OCI-LY7 (cell line): ENCODE measurements at regions not wholly inside any gene's neighbourhood (a gene's known extent, or its start where the extent isn't known, plus 50 kb on each side); places are given as distances from the start of the nearest gene placed in this dataset.

Experiments
- BruUV-seq: library from RNA; stranded (reverse); fragments of 400-500 nt; replicated peaks from 2 replicates; lab custom pipeline; 2021; lab: Mats Ljungman, UMichigan
- CTCF ChIA-PET: fragments of 300-600 bp; sonication (Branson Sonifier 250); formaldehyde crosslinking; loops from one replicate; lab custom pipeline; 2022; ENCODE audit warnings: antibody characterized with exemption; ENCODE audit not compliant: unreplicated experiment; lab: Charles Lee
- POLR2A ChIA-PET: fragments of 300-600 bp; sonication (Branson Sonifier 250); formaldehyde crosslinking; loops from one replicate; lab custom pipeline; 2022; ENCODE audit warnings: antibody characterized with exemption; lab: Charles Lee
- DNase-seq: peaks from one replicate; pipeline ENCODE4 v3.0.0-alpha.2; 2015; ENCODE audit warnings: low spot score
- H2AFZ ChIP-seq: fragments of 200-600 bp; sonication (generic), shearing (Covaris generic); 2 replicates; pipeline ENCODE4 v1.6.1; 2014; ENCODE audit warnings: mild to moderate bottlenecking, antibody characterized with exemption, low read length, moderate library complexity
- H3K27ac ChIP-seq: fragments of 200-600 bp; sonication (generic); 2 replicates; pipeline ENCODE4 v1.5.1; 2014; ENCODE audit warnings: mixed run types, low read depth, mild to moderate bottlenecking, moderate library complexity, low read length, inconsistent platforms; ENCODE audit not compliant: poor library complexity, severe bottlenecking
- H3K36me3 ChIP-seq: fragments of 200-600 bp; sonication (generic); 2 replicates; pipeline ENCODE4 v1.6.1; 2014; ENCODE audit warnings: mild to moderate bottlenecking, antibody characterized with exemption, low read length, moderate library complexity, mixed read lengths; ENCODE audit not compliant: insufficient read depth
- H3K4me1 ChIP-seq: fragments of 200-600 bp; sonication (generic); 2 replicates; pipeline ENCODE4 v1.5.1; 2014; ENCODE audit warnings: mild to moderate bottlenecking, low read length; ENCODE audit not compliant: insufficient read depth, poor library complexity, severe bottlenecking
- H3K4me2 ChIP-seq: fragments of 200-600 bp; sonication (generic); 2 replicates; pipeline ENCODE4 v1.6.1; 2014; ENCODE audit warnings: mild to moderate bottlenecking, low read length
- H3K4me3 ChIP-seq: fragments of 200-600 bp; sonication (generic); 2 replicates; pipeline ENCODE4 v1.5.1; 2014; ENCODE audit warnings: mild to moderate bottlenecking, low read depth, low read length; ENCODE audit not compliant: poor library complexity, severe bottlenecking
- H3K79me2 ChIP-seq: fragments of 200-600 bp; sonication (generic); 2 replicates; pipeline ENCODE4 v1.6.1; 2016; ENCODE audit warnings: low read depth, mild to moderate bottlenecking, low read length, moderate library complexity, mixed read lengths; ENCODE audit not compliant: insufficient read depth
- H3K9me2 ChIP-seq: fragments of 200-600 bp; sonication (generic); 2 replicates; pipeline ENCODE4 v1.6.1; 2016; ENCODE audit warnings: mild to moderate bottlenecking, low read length, mixed read lengths; ENCODE audit not compliant: insufficient read depth
- H3K9me3 ChIP-seq: fragments of 200-600 bp; sonication (generic); 2 replicates; pipeline ENCODE4 v1.6.1; 2014; ENCODE audit warnings: mild to moderate bottlenecking, mixed run types, low read length, mixed read lengths
- H4K20me1 ChIP-seq: fragments of 200-600 bp; sonication (generic); 2 replicates; pipeline ENCODE4 v1.6.1; 2014; ENCODE audit warnings: mild to moderate bottlenecking, antibody characterized with exemption, low read length, moderate library complexity, mixed read lengths; ENCODE audit not compliant: insufficient read depth
- EZH2phosphoT487 ChIP-seq: fragments of 200-600 bp; sonication (generic); IDR thresholded peaks from 2 replicates; pipeline ENCODE4 v1.6.1; 2018; ENCODE audit warnings: low read depth, borderline replicate concordance, mild to moderate bottlenecking, mixed run types, antibody characterized with exemption, low read length, moderate library complexity, mixed read lengths
- intact Hi-C: fragments of 100-400 bp; cut with micrococcal nuclease; formaldehyde crosslinking; loops from one replicate; pipeline ENCODE4 v1.10.0; 2022; ENCODE audit not compliant: unreplicated experiment
- TF ChIP-seq, protein P1 (sequence below): fragments of 200-600 bp; sonication (generic); conservative IDR thresholded peaks from 2 replicates; pipeline ENCODE4 v1.5.1; 2014; ENCODE audit warnings: mild to moderate bottlenecking, antibody characterized with exemption, low read length, moderate library complexity, mixed read lengths

DNA sequence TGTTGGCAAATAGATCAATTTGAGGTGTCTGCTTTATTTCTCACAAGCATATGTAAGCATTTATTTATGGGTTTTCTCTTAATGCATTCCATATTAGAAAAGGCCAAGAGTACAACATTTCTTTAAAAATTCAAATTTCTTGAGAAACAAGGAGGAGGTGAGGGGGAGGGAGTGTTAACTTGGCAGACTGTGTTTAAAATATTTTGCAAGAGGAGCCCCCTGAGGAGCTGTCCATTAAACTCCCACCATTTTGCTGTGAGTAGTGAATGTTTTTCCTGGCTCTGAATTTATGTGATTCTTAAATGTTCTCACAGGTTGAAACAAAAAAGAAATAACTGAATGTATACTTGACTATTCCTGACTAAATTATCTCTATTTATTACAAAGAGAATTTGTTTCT is 363.8 kb downstream of the PTPRC start:
- H3K4me2 ChIP-seq, result no peak overlapping the region
- no peak overlapping the region for H3K4me3 ChIP-seq
- intact Hi-C loops, result no loop called here
- H3K9me3 ChIP-seq, result no peaks in the 10 kb centered on the region
- no peak for DNase-seq
- no peak overlapping the region for H2AFZ ChIP-seq
- CTCF ChIA-PET, result no interaction called here
- POLR2A ChIA-PET, result interaction anchor here (1.2 kb wide), 1 partner anchor 9 kb away, joined by 4 read pairs; no protein-coding TSS in a partner anchor
- H3K27ac ChIP-seq, result no peak overlapping the region
- no peaks in the 10 kb centered on the region for H3K9me2 ChIP-seq
- H4K20me1 ChIP-seq, result no peaks in the 10 kb centered on the region
- no peaks in the 10 kb centered on the region for H3K79me2 ChIP-seq
- H3K4me1 ChIP-seq, result no peaks in the 10 kb centered on the region
- BruUV-seq, result no TSS peak
- no peaks in the 10 kb centered on the region for H3K36me3 ChIP-seq
- TF ChIP-seq EZH2phosphoT487, result no peak
- TF ChIP-seq, protein P1, sequence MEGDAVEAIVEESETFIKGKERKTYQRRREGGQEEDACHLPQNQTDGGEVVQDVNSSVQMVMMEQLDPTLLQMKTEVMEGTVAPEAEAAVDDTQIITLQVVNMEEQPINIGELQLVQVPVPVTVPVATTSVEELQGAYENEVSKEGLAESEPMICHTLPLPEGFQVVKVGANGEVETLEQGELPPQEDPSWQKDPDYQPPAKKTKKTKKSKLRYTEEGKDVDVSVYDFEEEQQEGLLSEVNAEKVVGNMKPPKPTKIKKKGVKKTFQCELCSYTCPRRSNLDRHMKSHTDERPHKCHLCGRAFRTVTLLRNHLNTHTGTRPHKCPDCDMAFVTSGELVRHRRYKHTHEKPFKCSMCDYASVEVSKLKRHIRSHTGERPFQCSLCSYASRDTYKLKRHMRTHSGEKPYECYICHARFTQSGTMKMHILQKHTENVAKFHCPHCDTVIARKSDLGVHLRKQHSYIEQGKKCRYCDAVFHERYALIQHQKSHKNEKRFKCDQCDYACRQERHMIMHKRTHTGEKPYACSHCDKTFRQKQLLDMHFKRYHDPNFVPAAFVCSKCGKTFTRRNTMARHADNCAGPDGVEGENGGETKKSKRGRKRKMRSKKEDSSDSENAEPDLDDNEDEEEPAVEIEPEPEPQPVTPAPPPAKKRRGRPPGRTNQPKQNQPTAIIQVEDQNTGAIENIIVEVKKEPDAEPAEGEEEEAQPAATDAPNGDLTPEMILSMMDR, result no peak

DNA sequence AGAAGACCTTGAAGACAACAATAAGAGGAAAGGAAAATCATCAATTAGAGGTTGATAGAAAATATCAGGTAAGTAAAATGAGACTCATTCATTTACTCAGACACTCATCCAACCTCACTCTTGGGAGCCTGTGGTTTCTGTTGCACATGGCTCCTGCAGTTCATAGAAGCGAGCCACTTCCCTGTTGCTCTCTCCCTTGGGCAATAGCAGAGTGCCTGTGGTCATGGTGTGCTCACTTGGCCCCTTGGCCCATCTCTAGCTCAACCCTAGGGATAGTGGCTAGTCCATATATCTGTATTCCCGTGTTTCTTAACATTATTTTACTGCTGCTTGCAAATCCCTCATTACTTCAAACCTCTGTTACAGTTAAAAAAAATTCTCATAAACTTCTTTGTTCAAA is 368.6 kb downstream of the PTPRC start:
- Histone ChIP-seq H3K79me2 (no peaks in the 10 kb centered on the region), H3K4me3 (no peak overlapping the region), H3K9me3 (no peaks in the 10 kb centered on the region), H4K20me1 (no peaks in the 10 kb centered on the region), H3K36me3 (no peaks in the 10 kb centered on the region), H3K9me2 (no peaks in the 10 kb centered on the region), H2AFZ (no peak overlapping the region), H3K27ac (no peak overlapping the region), H3K4me2 (no peak overlapping the region), H3K4me1 (peaks cover 28% of the 10 kb centered on the region)
- ChIA-PET POLR2A (interaction anchor here (0.7 kb wide), 1 partner anchor 11 kb away, joined by 4 read pairs; no protein-coding TSS in a partner anchor), CTCF (no interaction called here)
- DNase-seq, result no peak
- TF ChIP-seq EZH2phosphoT487, result no peak
- TF ChIP-seq, protein P1, result no peak
- no TSS peak for BruUV-seq
- intact Hi-C loops, result no loop called here

DNA sequence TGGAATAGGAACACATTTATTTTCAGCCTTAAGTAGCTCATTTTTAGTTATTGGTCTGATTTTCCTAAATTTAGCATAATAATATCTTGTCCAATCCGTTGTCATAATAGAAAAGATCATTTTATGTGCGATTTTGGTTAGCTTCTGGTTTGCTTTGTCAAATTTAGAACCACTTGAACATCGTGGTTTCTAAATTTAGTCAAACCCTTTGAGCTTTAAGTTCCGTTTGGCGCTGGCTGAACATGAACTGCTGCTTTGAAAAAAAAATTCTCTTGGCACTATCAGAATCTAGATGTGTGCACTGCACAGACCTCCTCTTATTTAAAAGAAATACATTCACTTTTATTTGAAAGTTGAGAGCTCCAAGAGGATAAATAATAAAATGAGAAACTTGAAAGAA is 370.6 kb downstream of the PTPRC start:
- no peaks in the 10 kb centered on the region for H3K9me3 ChIP-seq
- no peaks in the 10 kb centered on the region for H4K20me1 ChIP-seq
- peak overlapping the region; percentile 7 for H3K27ac ChIP-seq
- BruUV-seq, result no TSS peak
- H3K4me1 ChIP-seq, result peaks cover 28% of the 10 kb centered on the region
- POLR2A ChIA-PET, result interaction anchor here (0.6 to 3.9 kb wide), 13 partner anchors 8 to 104 kb away, joined by 3 to 21 read pairs (median 4); no protein-coding TSS in a partner anchor
- DNase-seq, result peak; percentile 58
- no peaks in the 10 kb centered on the region for H3K36me3 ChIP-seq
- CTCF ChIA-PET, result no interaction called here
- TF ChIP-seq, protein P1, result no peak
- no peak for TF ChIP-seq EZH2phosphoT487
- peak overlapping the region; percentile 95 for H2AFZ ChIP-seq
- no peaks in the 10 kb centered on the region for H3K9me2 ChIP-seq
- intact Hi-C loops, result no loop called here
- H3K4me2 ChIP-seq, result peak overlapping the region; percentile 31
- H3K4me3 ChIP-seq, result no peak overlapping the region
- H3K79me2 ChIP-seq, result no peaks in the 10 kb centered on the region
